ENCODE measurements at regions not wholly inside any gene's neighbourhood (a gene's known extent, or its start where the extent isn't known, plus 50 kb on each side); places are given as distances from the start of the nearest gene placed in this dataset.

DNA sequence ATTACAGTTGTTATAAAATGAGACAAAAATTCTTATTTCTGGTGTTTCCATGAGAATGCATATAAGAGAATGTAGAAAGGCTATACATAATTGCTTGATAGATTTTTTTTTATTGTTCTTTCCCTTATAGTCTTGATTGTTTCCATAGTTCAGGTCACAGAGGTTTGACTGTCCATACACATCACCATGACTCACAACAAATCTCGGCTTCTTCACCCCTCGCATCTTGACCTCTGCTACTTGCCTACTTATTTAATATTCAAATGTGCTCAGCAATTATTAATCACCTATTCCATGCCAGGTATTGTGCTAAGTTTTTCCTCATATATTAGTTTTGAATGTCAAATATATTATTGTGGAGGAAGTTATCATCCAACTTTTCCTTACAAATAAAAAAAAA is 789.6 kb downstream of the RNF144A start:
- no peak for DNase-seq (ENCODE audit: low read depth, low spot score)
- Histone ChIP-seq H3K9ac (ENCODE audit: insufficient read length, low read depth) (no peak overlapping the region), H3K36me3 (ENCODE audit: insufficient read depth, insufficient read length, low read length) (no peaks in the 10 kb centered on the region), H3K4me3 (ENCODE audit: insufficient read length, low read depth) (no peak overlapping the region), H3K9me3 (ENCODE audit: insufficient read depth, low read length) (peaks cover 6% of the 10 kb centered on the region; the same call in 1 of the 2 replicates), H3K4me1 (ENCODE audit: insufficient read depth, insufficient read length) (peaks cover 1% of the 10 kb centered on the region), H3K27me3 (ENCODE audit: insufficient read depth, insufficient read length) (no peaks in the 10 kb centered on the region)
- no peak for TF ChIP-seq SUZ12 (IDR thresholded peaks at IDR 0.05; ENCODE audit: extremely low read depth, insufficient read depth, insufficient read length)
- TF ChIP-seq YY1 (IDR thresholded peaks at IDR 0.05; ENCODE audit: insufficient read depth, insufficient read length), result no peak
- TF ChIP-seq ZNF274 (IDR thresholded peaks at IDR 0.05; ENCODE audit: low read depth, low read length), result no peak

- Histone ChIP-seq H3K9ac (ENCODE audit: insufficient read length, low read depth) (no peak overlapping the region), H3K27me3 (ENCODE audit: insufficient read depth, insufficient read length) (no peaks in the 10 kb centered on the region), H3K4me1 (ENCODE audit: insufficient read depth, insufficient read length) (peaks cover 1% of the 10 kb centered on the region), H3K4me3 (ENCODE audit: insufficient read length, low read depth) (no peak overlapping the region), H3K9me3 (ENCODE audit: insufficient read depth, low read length) (peaks cover 7% of the 10 kb centered on the region; the same call in 1 of the 2 replicates), H3K36me3 (ENCODE audit: insufficient read depth, insufficient read length, low read length) (no peaks in the 10 kb centered on the region)
- no peak for TF ChIP-seq ZNF274 (IDR thresholded peaks at IDR 0.05; ENCODE audit: low read depth, low read length)
- no peak for TF ChIP-seq YY1 (IDR thresholded peaks at IDR 0.05; ENCODE audit: insufficient read depth, insufficient read length)
- no peak for TF ChIP-seq SUZ12 (IDR thresholded peaks at IDR 0.05; ENCODE audit: extremely low read depth, insufficient read depth, insufficient read length)
- no peak for DNase-seq (ENCODE audit: low read depth, low spot score)
These were observed 790.5 kb downstream of the RNF144A start for GRCh38 chr2:7707723-7708122.

DNA sequence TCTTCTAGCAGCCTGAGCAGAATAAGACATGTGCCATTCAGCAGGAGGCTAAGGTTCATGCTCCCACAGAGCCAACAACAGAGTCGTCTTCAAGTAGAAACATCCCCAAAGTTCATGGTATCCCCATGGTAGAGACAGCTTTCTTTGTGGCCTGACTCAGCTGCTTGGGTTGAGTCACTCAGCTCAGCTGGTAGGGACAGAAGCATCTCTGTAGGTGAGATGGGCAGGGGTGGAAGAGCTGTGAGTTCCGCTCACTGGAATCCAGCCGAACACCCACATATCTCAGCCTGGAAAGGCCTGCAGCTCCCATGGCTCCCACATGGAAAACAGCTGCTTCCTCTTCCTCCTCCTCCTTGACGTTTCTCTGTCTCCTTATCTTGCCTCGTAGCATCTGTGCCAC is 792.7 kb downstream of the RNF144A start:
- no peak for DNase-seq (ENCODE audit: low read depth, low spot score)
- H3K4me3 ChIP-seq (ENCODE audit: insufficient read length, low read depth), result no peak overlapping the region
- H3K9me3 ChIP-seq (ENCODE audit: insufficient read depth, low read length), result peaks cover 7% of the 10 kb centered on the region; the same call in 1 of the 2 replicates
- H3K27me3 ChIP-seq (ENCODE audit: insufficient read depth, insufficient read length), result no peaks in the 10 kb centered on the region
- TF ChIP-seq YY1 (IDR thresholded peaks at IDR 0.05; ENCODE audit: insufficient read depth, insufficient read length) (no peak), SUZ12 (IDR thresholded peaks at IDR 0.05; ENCODE audit: extremely low read depth, insufficient read depth, insufficient read length) (no peak), ZNF274 (IDR thresholded peaks at IDR 0.05; ENCODE audit: low read depth, low read length) (no peak)
- no peak overlapping the region for H3K9ac ChIP-seq (ENCODE audit: insufficient read length, low read depth)
- no peaks in the 10 kb centered on the region for H3K36me3 ChIP-seq (ENCODE audit: insufficient read depth, insufficient read length, low read length)
- H3K4me1 ChIP-seq (ENCODE audit: insufficient read depth, insufficient read length), result no peaks in the 10 kb centered on the region

- Histone ChIP-seq H3K9me3 (ENCODE audit: insufficient read depth, low read length) (peaks cover 7% of the 10 kb centered on the region; the same call in 1 of the 2 replicates), H3K4me3 (ENCODE audit: insufficient read length, low read depth) (no peak overlapping the region), H3K36me3 (ENCODE audit: insufficient read depth, insufficient read length, low read length) (no peaks in the 10 kb centered on the region), H3K27me3 (ENCODE audit: insufficient read depth, insufficient read length) (no peaks in the 10 kb centered on the region), H3K9ac (ENCODE audit: insufficient read length, low read depth) (no peak overlapping the region), H3K4me1 (ENCODE audit: insufficient read depth, insufficient read length) (no peaks in the 10 kb centered on the region)
- no peak for TF ChIP-seq SUZ12 (IDR thresholded peaks at IDR 0.05; ENCODE audit: extremely low read depth, insufficient read depth, insufficient read length)
- TF ChIP-seq YY1 (IDR thresholded peaks at IDR 0.05; ENCODE audit: insufficient read depth, insufficient read length), result no peak
- DNase-seq (ENCODE audit: low read depth, low spot score), result no peak
These were observed 794.0 kb downstream of the RNF144A start for GRCh38 chr2:7711167-7711566.

DNA sequence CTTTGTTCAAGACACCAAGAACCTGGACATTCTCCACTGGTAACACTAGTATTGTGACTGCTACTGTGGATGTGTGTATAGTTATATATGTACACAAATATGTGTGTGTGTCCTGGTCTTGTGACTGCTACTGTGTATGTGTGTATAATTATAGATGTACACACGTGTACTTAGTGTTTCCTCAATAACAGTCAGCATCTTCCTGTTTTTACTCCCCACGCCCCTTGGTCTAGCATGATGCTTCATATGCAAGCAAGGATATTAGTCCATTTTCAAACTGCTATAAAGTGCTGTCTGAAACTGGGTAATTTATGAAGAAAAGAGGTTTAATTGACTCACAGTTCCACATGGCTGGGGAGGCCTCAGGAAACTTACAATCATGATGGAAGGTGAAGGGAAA is 802.7 kb downstream of the RNF144A start:
- TF ChIP-seq SUZ12 (IDR thresholded peaks at IDR 0.05; ENCODE audit: extremely low read depth, insufficient read depth, insufficient read length) (no peak), ZNF274 (IDR thresholded peaks at IDR 0.05; ENCODE audit: low read depth, low read length) (no peak), YY1 (IDR thresholded peaks at IDR 0.05; ENCODE audit: insufficient read depth, insufficient read length) (no peak)
- H3K36me3 ChIP-seq (ENCODE audit: insufficient read depth, insufficient read length, low read length), result no peaks in the 10 kb centered on the region
- H3K9me3 ChIP-seq (ENCODE audit: insufficient read depth, low read length), result no peaks in the 10 kb centered on the region
- no peaks in the 10 kb centered on the region for H3K4me1 ChIP-seq (ENCODE audit: insufficient read depth, insufficient read length)
- H3K27me3 ChIP-seq (ENCODE audit: insufficient read depth, insufficient read length), result no peaks in the 10 kb centered on the region
- H3K9ac ChIP-seq (ENCODE audit: insufficient read length, low read depth), result no peak overlapping the region
- DNase-seq (ENCODE audit: low read depth, low spot score), result no peak
- H3K4me3 ChIP-seq (ENCODE audit: insufficient read length, low read depth), result no peak overlapping the region

- TF ChIP-seq ZNF274 (IDR thresholded peaks at IDR 0.05; ENCODE audit: low read depth, low read length), result no peak
- no peak for TF ChIP-seq YY1 (IDR thresholded peaks at IDR 0.05; ENCODE audit: insufficient read depth, insufficient read length)
- no peak for TF ChIP-seq SUZ12 (IDR thresholded peaks at IDR 0.05; ENCODE audit: extremely low read depth, insufficient read depth, insufficient read length)
- H3K4me1 ChIP-seq (ENCODE audit: insufficient read depth, insufficient read length), result no peaks in the 10 kb centered on the region
- no peaks in the 10 kb centered on the region for H3K36me3 ChIP-seq (ENCODE audit: insufficient read depth, insufficient read length, low read length)
- no peaks in the 10 kb centered on the region for H3K27me3 ChIP-seq (ENCODE audit: insufficient read depth, insufficient read length)
- H3K4me3 ChIP-seq (ENCODE audit: insufficient read length, low read depth), result no peak overlapping the region
- no peaks in the 10 kb centered on the region for H3K9me3 ChIP-seq (ENCODE audit: insufficient read depth, low read length)
- H3K9ac ChIP-seq (ENCODE audit: insufficient read length, low read depth), result no peak overlapping the region
- DNase-seq (ENCODE audit: low read depth, low spot score), result no peak
These were observed 804.3 kb downstream of the RNF144A start for GRCh38 chr2:7721413-7721995.

DNA sequence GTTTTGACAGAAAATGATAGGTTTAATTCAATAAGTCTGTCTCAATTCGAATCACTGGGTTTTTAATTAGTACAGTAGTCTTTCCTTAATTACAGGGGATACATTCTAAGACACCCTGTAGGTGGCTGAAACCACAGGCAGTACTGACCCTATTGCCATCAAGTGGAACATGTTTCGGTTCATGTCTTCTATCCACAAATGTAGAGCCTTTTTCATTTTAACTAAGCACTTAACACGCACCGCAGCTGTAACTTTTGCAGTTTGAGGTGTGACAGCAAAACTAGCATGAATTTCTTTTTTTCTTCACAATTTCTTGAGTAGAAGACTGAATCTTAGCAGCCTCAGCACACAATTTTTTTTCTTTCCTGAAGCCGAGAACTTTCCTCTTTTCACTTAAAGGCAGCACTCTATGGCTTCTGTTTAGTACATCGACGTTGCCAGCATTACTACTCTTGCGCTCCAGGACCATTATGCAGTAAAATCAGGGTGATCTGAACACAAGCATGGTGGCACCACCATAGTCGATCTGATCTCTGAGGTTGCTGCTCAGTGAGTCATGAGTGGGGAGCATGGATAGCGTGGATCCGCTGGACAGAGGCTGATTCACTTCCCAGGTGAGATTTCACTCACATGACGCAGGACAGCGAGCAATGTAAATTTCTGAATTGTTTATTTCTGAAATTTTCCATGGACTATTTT is 805.1 kb downstream of the RNF144A start:
- no peak overlapping the region for H3K9ac ChIP-seq (ENCODE audit: insufficient read length, low read depth)
- H3K27me3 ChIP-seq (ENCODE audit: insufficient read depth, insufficient read length), result no peaks in the 10 kb centered on the region
- no peak overlapping the region for H3K4me3 ChIP-seq (ENCODE audit: insufficient read length, low read depth)
- TF ChIP-seq SUZ12 (IDR thresholded peaks at IDR 0.05; ENCODE audit: extremely low read depth, insufficient read depth, insufficient read length), result no peak
- TF ChIP-seq YY1 (IDR thresholded peaks at IDR 0.05; ENCODE audit: insufficient read depth, insufficient read length), result no peak
- no peaks in the 10 kb centered on the region for H3K9me3 ChIP-seq (ENCODE audit: insufficient read depth, low read length)
- DNase-seq (ENCODE audit: low read depth, low spot score), result no peak
- no peaks in the 10 kb centered on the region for H3K36me3 ChIP-seq (ENCODE audit: insufficient read depth, insufficient read length, low read length)
- H3K4me1 ChIP-seq (ENCODE audit: insufficient read depth, insufficient read length), result no peaks in the 10 kb centered on the region

All from NT2/D1 (cell line).